ENCODE measurements at regions not wholly inside any gene's neighbourhood (a gene's known extent, or its start where the extent isn't known, plus 50 kb on each side); places are given as distances from the start of the nearest gene placed in this dataset.

GRCh38 chr2:185402474-185402873, 336.1 kb upstream of the FSIP2 start:
- TF ChIP-seq ISL1 (CRISPR knock-in tag; IDR thresholded peaks at IDR 0.05) (no peak), ZFP30 (CRISPR knock-in tag; IDR thresholded peaks at IDR 0.05) (no peak), BACH2 (CRISPR knock-in tag; IDR thresholded peaks at IDR 0.05; ENCODE audit: borderline replicate concordance) (no peak), GLIS3 (CRISPR knock-in tag; IDR thresholded peaks at IDR 0.05) (no peak), ARNTL (CRISPR knock-in tag; IDR thresholded peaks at IDR 0.05; ENCODE audit: borderline replicate concordance, low read depth) (no peak), ESRRG (CRISPR knock-in tag; IDR thresholded peaks at IDR 0.05) (no peak), RARB (CRISPR knock-in tag; IDR thresholded peaks at IDR 0.05) (no peak), ZFP3 (CRISPR knock-in tag; IDR thresholded peaks at IDR 0.05) (no peak), TOX (CRISPR knock-in tag; IDR thresholded peaks at IDR 0.05; ENCODE audit: borderline replicate concordance) (no peak)

All from SK-N-SH treated with all-trans-retinoic acid at 6 μM for 48 hours (cell line).